GM12891 (cell line): ENCODE measurements at regions not wholly inside any gene's neighbourhood (a gene's known extent, or its start where the extent isn't known, plus 50 kb on each side); places are given as distances from the start of the nearest gene placed in this dataset.

Experiments
- DNase-seq: peaks from one replicate; pipeline ENCODE4 v3.0.0; 2011; ENCODE audit warnings: low spot score; ENCODE audit not compliant: insufficient read length
- FAIRE-seq: peaks from 2 replicates; lab custom pipeline; 2011; peaks lifted over from hg19 to GRCh38; lab: Jason Lieb, UNC
- PAX5 ChIP-seq: IDR thresholded peaks from 2 replicates; pipeline ENCODE4 v1.6.1; 2011; ENCODE audit warnings: low read length, moderate library complexity, mild to moderate bottlenecking; ENCODE audit not compliant: insufficient read depth, severe bottlenecking
- POLR2A ChIP-seq: IDR thresholded peaks from 2 replicates; pipeline ENCODE4 v1.6.1; 2011; ENCODE audit warnings: low read depth, low read length, control low read depth
- POLR2AphosphoS5 ChIP-seq: IDR thresholded peaks from 2 replicates; pipeline ENCODE4 v1.6.1; 2011; ENCODE audit warnings: low read depth, low read length, control low read depth
- POU2F2 ChIP-seq: IDR thresholded peaks from 2 replicates; pipeline ENCODE4 v1.6.1; 2011; ENCODE audit warnings: low read depth, mild to moderate bottlenecking, control low read depth, low read length, moderate library complexity
- SPI1 ChIP-seq: IDR thresholded peaks from 2 replicates; pipeline ENCODE4 v1.6.1; 2011; ENCODE audit warnings: low read depth, low read length, control low read depth
- TAF1 ChIP-seq: IDR thresholded peaks from 2 replicates; pipeline ENCODE4 v1.6.1; 2011; ENCODE audit warnings: low read depth, low read length, control low read depth

DNA sequence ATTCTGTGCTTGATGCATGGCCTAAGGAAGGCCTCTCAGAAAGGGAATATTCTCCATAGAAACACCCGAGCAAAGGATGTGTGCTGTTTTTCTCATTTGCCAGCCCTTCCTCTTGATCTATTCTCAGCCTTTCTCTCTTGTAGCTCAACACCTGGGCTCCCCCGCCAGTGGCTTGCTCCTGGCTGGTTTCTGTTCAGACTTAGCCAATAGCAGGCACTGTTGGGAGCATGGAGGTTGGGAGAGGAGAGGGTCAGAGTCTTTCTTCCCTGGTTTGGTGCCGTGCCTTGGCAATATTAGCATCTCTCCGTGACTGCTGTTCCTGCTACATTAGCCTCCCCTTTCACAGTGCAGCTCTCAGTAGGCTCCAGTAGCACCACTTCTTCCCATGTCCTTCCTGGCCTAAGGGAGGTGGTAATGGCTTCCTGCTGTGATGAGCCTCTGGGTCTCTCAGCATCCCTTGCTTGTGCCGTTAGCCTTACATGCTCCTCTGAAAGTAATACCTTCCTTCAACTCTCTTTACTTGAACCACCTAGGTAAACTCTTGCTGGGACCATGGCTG lies 269.7 kb upstream of the GAS1 start:
- FAIRE-seq, result no peak
- DNase-seq, result no peak
- TF ChIP-seq PAX5 (no peak), POLR2A (no peak), POLR2AphosphoS5 (no peak), POU2F2 (no peak), TAF1 (no peak), SPI1 (no peak)

DNA sequence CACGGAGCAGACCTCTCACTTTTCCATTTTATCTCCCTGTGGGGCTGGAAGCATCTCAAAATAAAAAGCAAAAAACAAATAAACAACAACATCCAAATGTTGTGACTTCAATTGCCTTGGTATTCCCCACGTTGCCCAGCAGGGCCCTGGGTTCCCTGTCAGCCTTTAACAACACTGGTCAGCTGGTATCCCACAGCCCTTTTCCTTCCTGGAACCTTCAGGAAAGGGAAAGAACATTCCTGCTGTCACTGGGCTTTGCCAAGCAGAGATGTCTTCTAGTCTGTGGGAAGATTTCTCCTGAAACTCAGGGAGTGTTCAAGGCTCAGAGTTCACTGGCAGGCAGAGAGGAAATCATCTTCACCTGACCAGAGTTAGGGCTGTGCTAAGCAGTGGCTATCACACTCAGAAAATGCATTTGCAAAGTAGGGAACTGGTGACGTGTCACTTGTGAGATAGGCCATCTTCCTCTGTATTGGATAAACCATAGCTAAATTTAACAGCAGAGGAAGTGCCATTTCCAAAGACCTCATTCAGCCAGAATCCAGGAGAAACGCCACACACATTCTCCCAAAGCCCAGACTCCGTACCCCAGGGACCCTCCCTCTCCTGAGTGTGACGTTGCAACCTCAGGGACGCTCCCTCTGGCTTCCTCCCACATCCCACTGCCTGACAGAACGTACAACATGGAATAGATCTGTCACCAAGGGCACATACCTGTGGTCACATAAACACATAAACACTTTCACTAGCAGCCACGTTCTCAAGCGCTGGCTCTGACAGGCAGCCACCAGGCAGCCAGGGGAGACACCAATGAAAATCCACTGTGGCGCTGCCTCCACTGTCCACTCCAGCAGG lies 274.0 kb upstream of the DAPK1 start:
- TF ChIP-seq POLR2AphosphoS5 (no peak), PAX5 (no peak), SPI1 (no peak), POU2F2 (no peak), TAF1 (no peak), POLR2A (no peak)
- FAIRE-seq (no peak), DNase-seq (no peak)

DNA sequence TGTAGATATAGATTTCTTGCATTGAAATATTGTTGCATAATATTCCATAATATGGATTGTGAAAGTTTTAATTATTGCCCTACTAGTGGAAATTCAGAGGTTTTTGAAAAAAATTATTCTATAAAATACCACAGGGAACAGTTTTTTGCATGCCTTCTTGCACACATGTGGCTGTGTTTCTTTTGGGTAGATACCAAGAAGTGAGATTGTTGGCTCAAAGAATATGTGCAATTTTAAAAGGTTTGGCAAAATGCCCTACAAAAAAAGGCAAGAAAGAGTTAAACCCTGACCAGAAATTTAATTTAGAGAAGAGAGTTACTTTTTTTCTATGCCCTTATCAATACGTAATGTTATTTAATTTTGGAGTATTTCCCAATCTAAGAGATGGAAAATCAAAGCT lies 270.8 kb upstream of the DAPK1 start:
- TF ChIP-seq POU2F2, result no peak
- no peak for TF ChIP-seq POLR2A
- TF ChIP-seq PAX5, result no peak
- no peak for TF ChIP-seq SPI1
- no peak for TF ChIP-seq POLR2AphosphoS5
- no peak for TF ChIP-seq TAF1
- no peak for FAIRE-seq
- DNase-seq, result no peak

- no peak for TF ChIP-seq TAF1
- TF ChIP-seq PAX5, result no peak
- no peak for TF ChIP-seq POU2F2
- no peak for TF ChIP-seq POLR2A
- no peak for TF ChIP-seq POLR2AphosphoS5
- TF ChIP-seq SPI1, result no peak
- no peak for DNase-seq
- FAIRE-seq, result no peak
These were observed 270.2 kb upstream of the DAPK1 start for GRCh38 chr9:87227456-87227855.

DNA sequence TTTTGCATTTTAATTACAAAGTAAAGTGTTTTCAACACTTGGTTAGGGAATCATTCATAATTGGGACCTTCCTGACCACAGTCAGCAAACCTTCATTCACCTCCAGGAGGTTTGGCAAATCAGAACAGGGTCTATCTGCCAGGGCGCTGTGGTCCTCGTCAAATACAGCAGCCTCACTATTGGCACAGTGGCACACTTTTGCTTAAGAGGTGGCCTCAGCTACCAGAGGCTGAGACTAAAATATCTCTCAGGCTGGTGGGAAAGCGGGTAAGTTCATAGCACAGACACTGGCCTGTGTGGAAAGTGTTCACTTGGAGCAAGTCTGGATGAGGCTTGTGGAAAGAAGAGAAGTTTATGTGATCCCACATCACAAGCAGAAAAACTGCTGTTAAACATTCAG lies 268.6 kb upstream of the DAPK1 start:
- DNase-seq (no peak), FAIRE-seq (no peak)
- TF ChIP-seq TAF1 (no peak), POLR2A (no peak), PAX5 (no peak), POU2F2 (no peak), POLR2AphosphoS5 (no peak), SPI1 (no peak)

DNA sequence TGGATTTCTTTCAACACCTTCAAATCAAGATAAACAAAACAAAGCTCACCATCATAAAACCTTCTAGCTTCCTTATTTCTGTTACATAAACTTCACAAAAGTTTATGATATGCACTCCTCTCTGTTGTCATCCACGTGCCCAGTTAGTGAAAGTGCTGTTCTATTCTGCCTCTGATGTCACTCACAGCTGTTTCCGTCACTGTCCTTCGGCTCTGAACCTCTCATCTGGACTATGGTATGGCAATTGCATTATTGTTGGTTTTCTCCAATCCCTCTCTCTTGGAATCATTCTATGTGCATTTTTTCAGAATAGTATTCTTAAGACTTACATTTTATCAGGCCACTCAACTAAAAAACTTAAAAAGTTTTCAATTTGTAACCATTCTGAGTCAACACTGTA lies 264.2 kb upstream of the DAPK1 start:
- DNase-seq (no peak), FAIRE-seq (no peak)
- no peak for TF ChIP-seq POLR2A
- TF ChIP-seq POU2F2, result no peak
- no peak for TF ChIP-seq PAX5
- no peak for TF ChIP-seq TAF1
- TF ChIP-seq POLR2AphosphoS5, result no peak

DNA sequence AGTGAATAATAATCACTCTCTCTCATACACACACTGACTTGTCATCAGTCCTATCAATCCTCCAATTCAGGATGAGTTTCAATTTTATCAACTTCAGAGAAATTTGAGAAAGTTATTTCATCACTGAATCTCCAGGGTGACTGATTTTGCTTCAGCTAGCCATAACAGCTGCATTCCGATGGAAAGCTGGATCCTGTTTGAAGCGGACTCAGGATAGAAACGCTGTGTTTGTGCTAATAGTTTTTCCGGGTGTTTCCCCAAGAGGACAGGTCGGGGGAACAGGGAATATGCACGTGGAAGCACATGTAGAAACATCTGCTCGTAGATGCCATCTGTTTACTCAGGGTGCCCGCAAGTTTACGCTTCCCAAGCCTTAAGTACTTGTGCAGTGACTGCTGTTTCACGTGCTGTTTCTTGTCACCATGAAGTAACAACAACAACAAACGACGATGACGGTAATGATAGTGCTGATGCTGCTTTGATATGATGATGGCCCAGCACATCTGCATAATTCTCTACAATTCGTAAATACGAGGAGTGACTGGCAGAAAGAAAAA lies 263.7 kb upstream of the DAPK1 start:
- TF ChIP-seq POLR2A (no peak), POU2F2 (no peak), SPI1 (no peak)
- FAIRE-seq, result no peak
- no peak for DNase-seq

DNA sequence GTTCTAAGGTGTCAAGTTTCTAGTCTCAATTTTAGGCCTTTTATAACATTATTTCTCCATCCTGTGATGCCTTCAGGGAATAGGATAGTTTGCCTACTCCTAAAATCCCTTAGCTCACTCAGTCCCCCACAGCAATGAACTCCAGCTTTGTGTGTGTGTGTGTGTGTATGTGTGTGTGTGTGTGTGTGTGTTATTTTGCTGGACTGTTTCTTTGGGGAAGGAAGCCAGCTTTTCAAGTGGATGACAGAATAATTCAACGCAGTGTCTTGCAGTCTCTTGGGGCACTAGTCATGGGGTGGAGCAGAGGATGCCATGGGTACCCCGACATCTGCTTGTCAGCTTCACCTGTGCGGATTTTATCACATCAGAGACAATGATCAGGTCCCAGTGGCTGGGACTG lies 262.8 kb upstream of the DAPK1 start:
- DNase-seq (no peak), FAIRE-seq (no peak)
- no peak for TF ChIP-seq SPI1
- no peak for TF ChIP-seq POU2F2
- no peak for TF ChIP-seq PAX5
- TF ChIP-seq POLR2A, result no peak
- TF ChIP-seq POLR2AphosphoS5, result no peak
- TF ChIP-seq TAF1, result no peak

DNA sequence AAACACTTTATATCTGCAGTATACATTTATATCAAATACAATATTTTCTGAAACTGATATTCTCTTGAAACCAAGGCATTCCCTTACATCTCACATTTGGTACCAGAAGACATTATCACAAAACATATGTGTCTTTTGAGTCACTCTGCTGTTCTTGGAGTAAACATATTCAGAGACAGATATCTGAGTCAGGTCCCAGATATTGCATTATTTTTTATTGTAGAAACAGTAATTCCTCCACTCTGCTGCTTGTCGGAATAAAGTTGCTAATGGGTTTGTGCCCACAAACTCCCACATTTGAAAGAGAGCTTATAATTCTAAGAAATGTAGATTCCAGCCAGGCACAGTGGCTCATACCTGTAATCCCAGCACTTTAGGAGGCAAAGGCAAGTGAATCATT lies 261.1 kb upstream of the DAPK1 start:
- DNase-seq (no peak), FAIRE-seq (no peak)
- TF ChIP-seq POU2F2 (no peak), POLR2AphosphoS5 (no peak), SPI1 (no peak), PAX5 (no peak)

GRCh38 chr9:87237336-87237735 lies 260.3 kb upstream of the DAPK1 start:
- FAIRE-seq (no peak), DNase-seq (no peak)
- TF ChIP-seq POU2F2, result no peak
- no peak for TF ChIP-seq POLR2A
- no peak for TF ChIP-seq POLR2AphosphoS5
- no peak for TF ChIP-seq SPI1
- TF ChIP-seq TAF1, result no peak
- no peak for TF ChIP-seq PAX5
